ENCODE measurements at regions not wholly inside any gene's neighbourhood (a gene's known extent, or its start where the extent isn't known, plus 50 kb on each side); places are given as distances from the start of the nearest gene placed in this dataset.

DNA sequence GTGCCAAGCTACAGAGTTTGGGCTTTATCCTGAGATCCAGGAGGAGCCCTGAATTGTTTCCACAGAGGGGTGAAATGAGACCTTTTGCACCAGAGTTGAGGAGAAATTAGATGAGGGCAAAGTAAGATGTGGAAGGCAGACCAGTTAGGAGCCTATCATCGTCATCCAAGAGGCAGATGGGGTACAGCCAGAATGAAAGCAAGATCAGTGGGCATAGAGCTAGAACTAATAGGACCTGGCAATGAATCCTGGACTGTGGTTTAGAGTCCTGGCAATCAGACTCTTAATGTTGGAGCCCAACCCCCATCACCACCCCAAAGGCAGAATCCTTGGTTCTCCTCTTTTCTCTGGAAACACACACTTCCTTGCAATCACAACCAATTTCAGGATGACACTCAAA, 166.6 kb upstream of the HMGA2 start:
- Mint-ChIP-seq H3K9me3 (no peaks in the 10 kb centered on the region), H3K4me3 (no peak overlapping the region), H3K27me3 (ENCODE audit: low read depth) (no peaks in the 10 kb centered on the region), H3K4me1 (no peaks in the 10 kb centered on the region), H3K27ac (ENCODE audit: unreplicated experiment) (no peak overlapping the region), H3K36me3 (ENCODE audit: low read depth) (no peaks in the 10 kb centered on the region)
- DNase-seq (ENCODE audit: low read depth, low spot score), result no peak
- TF ChIP-seq CTCF (conservative IDR thresholded peaks at IDR 0.05), result no peak

DNA sequence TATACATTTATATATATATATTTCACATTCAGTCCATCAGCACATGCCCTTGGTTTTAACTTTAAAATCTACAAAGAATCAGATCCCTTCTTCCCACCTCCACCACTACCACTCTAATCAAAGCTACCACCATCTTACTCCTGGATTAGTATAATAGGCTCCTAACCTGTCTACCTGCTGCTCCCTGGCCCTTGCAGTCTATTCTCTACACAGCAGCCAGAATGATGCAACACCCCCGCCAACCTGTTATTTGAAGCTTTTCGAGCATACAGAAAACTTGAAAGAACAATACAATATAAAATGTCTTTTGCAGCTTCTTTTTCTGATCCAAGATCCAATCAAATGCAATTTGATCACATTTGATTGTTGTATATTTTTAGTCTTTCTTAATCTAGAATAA, 165.9 kb upstream of the HMGA2 start:
- no peak for DNase-seq (ENCODE audit: low read depth, low spot score)

DNA sequence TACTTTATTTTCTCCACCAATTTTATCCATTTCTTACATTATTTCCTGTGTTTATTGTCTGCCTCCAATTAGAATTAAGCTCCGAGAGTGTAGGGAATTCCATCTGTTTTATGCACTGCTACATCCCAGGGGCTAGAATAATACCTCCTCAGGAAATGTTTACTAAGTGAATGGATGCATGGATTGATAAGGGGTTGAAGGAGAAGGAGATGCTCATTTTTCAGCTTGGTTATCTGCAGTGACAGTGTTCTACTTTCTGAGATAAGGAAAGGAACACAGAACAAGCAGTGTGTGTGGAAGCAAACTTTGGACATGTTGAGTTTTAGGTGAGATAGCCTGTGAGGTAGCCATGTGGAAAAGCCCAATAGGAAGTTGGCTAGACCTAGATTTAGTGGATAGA, 164.6 kb upstream of the HMGA2 start:
- no peak overlapping the region for H3K4me3 Mint-ChIP-seq

More for the DNA sequence above, 165.9 kb upstream of the HMGA2 start:
- H3K27ac Mint-ChIP-seq (ENCODE audit: unreplicated experiment), result no peak overlapping the region
- no peaks in the 10 kb centered on the region for H3K27me3 Mint-ChIP-seq (ENCODE audit: low read depth)
- no peak overlapping the region for H3K4me3 Mint-ChIP-seq
- H3K4me1 Mint-ChIP-seq, result no peaks in the 10 kb centered on the region
- no peaks in the 10 kb centered on the region for H3K36me3 Mint-ChIP-seq (ENCODE audit: low read depth)
- no peak for TF ChIP-seq CTCF (conservative IDR thresholded peaks at IDR 0.05)
- no peaks in the 10 kb centered on the region for H3K9me3 Mint-ChIP-seq

GRCh38 chr12:65660096-65660495, 164.2 kb upstream of the HMGA2 start:
- Mint-ChIP-seq H3K9me3 (peaks cover 12% of the 10 kb centered on the region), H3K4me3 (no peak overlapping the region), H3K36me3 (ENCODE audit: low read depth) (peaks cover 10% of the 10 kb centered on the region), H3K4me1 (no peaks in the 10 kb centered on the region), H3K27me3 (ENCODE audit: low read depth) (peaks cover 2% of the 10 kb centered on the region), H3K27ac (ENCODE audit: unreplicated experiment) (no peak overlapping the region)
- no peak for TF ChIP-seq CTCF (conservative IDR thresholded peaks at IDR 0.05)
- no peak for DNase-seq (ENCODE audit: low read depth, low spot score)

More for the DNA sequence above, 164.6 kb upstream of the HMGA2 start:
- H3K27me3 Mint-ChIP-seq (ENCODE audit: low read depth), result peaks cover 2% of the 10 kb centered on the region
- H3K36me3 Mint-ChIP-seq (ENCODE audit: low read depth), result peaks cover 7% of the 10 kb centered on the region
- no peaks in the 10 kb centered on the region for H3K4me1 Mint-ChIP-seq
- DNase-seq (ENCODE audit: low read depth, low spot score), result no peak
- H3K9me3 Mint-ChIP-seq, result peaks cover 8% of the 10 kb centered on the region
- H3K27ac Mint-ChIP-seq (ENCODE audit: unreplicated experiment), result no peak overlapping the region
- no peak for TF ChIP-seq CTCF (conservative IDR thresholded peaks at IDR 0.05)

DNA sequence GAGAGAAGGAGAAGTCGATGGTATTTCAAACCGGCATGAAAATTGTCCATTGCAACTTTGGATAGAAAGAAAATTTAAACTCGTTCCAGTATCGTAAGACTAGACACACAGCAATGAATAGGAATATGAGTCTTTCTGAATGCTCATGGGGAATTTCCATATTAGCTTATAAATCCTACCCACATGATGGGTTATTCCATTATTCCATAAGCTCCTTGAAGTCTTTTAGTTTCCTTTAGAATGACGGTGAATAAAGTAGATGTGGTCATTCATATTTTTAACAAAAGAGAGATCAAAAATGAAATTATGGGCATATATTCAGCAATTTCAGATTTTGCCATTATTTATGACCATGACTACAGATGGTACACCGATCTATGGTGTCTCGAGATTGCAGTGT, 163.4 kb upstream of the HMGA2 start:
- no peak for TF ChIP-seq CTCF (conservative IDR thresholded peaks at IDR 0.05)
- Mint-ChIP-seq H3K27ac (ENCODE audit: unreplicated experiment) (no peak overlapping the region), H3K27me3 (ENCODE audit: low read depth) (peaks cover 2% of the 10 kb centered on the region), H3K4me3 (no peak overlapping the region), H3K4me1 (no peaks in the 10 kb centered on the region), H3K36me3 (ENCODE audit: low read depth) (peaks cover 10% of the 10 kb centered on the region), H3K9me3 (peaks cover 13% of the 10 kb centered on the region)
- DNase-seq (ENCODE audit: low read depth, low spot score), result no peak

DNA sequence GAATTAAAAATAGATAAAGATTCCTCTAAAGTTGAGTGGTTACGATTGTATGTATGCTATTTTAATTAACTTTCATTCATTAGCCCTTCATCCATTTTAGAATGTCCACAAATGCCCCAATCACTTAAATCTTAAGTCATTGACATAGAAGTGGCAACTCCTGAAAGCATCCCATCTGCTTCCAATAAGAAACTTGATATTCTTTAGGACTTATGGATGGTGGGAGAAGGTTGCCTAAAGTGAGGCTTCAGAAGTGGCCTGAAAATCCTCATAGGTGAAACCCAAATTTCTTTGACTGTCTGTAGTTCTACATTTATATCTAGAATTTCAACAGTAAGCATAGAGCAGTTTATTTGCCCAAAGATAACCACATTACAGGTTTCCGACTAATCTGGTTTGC, 161.7 kb upstream of the HMGA2 start:
- H3K27ac Mint-ChIP-seq (ENCODE audit: unreplicated experiment), result no peak overlapping the region
- H3K4me3 Mint-ChIP-seq, result no peak overlapping the region
- DNase-seq (ENCODE audit: low read depth, low spot score), result no peak
- peaks cover 13% of the 10 kb centered on the region for H3K9me3 Mint-ChIP-seq
- H3K4me1 Mint-ChIP-seq, result peaks cover under 1% of the 10 kb centered on the region
- H3K27me3 Mint-ChIP-seq (ENCODE audit: low read depth), result peaks cover 2% of the 10 kb centered on the region
- TF ChIP-seq CTCF (conservative IDR thresholded peaks at IDR 0.05), result no peak
- peaks cover 10% of the 10 kb centered on the region for H3K36me3 Mint-ChIP-seq (ENCODE audit: low read depth)

Measured in neural crest cell (in vitro differentiated cells).